OCI-LY1 (cell line): ENCODE measurements at regions not wholly inside any gene's neighbourhood (a gene's known extent, or its start where the extent isn't known, plus 50 kb on each side); places are given as distances from the start of the nearest gene placed in this dataset.
"Not testable (repeated sequence)": the region's sequence is repeated elsewhere in the genome, so short reads cannot be mapped to it uniquely, and the experiment has no call there.

Experiments used
- H2AFZ ChIP-seq: fragments of 200-600 bp; sonication (generic), shearing (Covaris generic); 2 replicates; pipeline ENCODE4 v1.6.0; 2014; ENCODE audit warnings: antibody characterized with exemption, mild to moderate bottlenecking, low read length
- H3F3A ChIP-seq: fragments of 200-600 bp; sonication (generic), shearing (Covaris generic); 2 replicates; pipeline ENCODE4 v1.6.0; 2014; ENCODE audit warnings: mild to moderate bottlenecking, antibody characterized with exemption, low read length, moderate library complexity; ENCODE audit not compliant: insufficient read depth
- H3K27ac ChIP-seq: fragments of 200-600 bp; sonication (generic); 2 replicates; pipeline ENCODE4 v1.5.1; 2014; ENCODE audit warnings: low read length, mixed run types, mild to moderate bottlenecking, low read depth; ENCODE audit not compliant: poor library complexity, severe bottlenecking
- H3K27me3 ChIP-seq: fragments of 200-600 bp; sonication (generic); 2 replicates; pipeline ENCODE4 v1.6.0; 2014; ENCODE audit warnings: antibody characterized with exemption, mild to moderate bottlenecking, low read length, moderate library complexity; ENCODE audit not compliant: insufficient read depth
- H3K36me3 ChIP-seq: fragments of 200-600 bp; sonication (generic); 2 replicates; pipeline ENCODE4 v1.6.1; 2014; ENCODE audit warnings: mild to moderate bottlenecking, antibody characterized with exemption, low read length, moderate library complexity, mixed read lengths; ENCODE audit not compliant: insufficient read depth
- H3K4me1 ChIP-seq: fragments of 200-600 bp; sonication (generic); 2 replicates; pipeline ENCODE4 v1.5.1; 2014; ENCODE audit warnings: mild to moderate bottlenecking, low read length, moderate library complexity; ENCODE audit not compliant: insufficient read depth, severe bottlenecking
- H3K4me2 ChIP-seq: fragments of 200-600 bp; sonication (generic), shearing (Covaris generic); 2 replicates; pipeline ENCODE4 v1.6.1; 2014; ENCODE audit warnings: low read length
- H3K4me3 ChIP-seq: fragments of 200-600 bp; sonication (generic); 2 replicates; pipeline ENCODE4 v1.5.1; 2014; ENCODE audit warnings: low read length, low read depth, mild to moderate bottlenecking, mixed read lengths; ENCODE audit not compliant: poor library complexity, severe bottlenecking
- H3K79me2 ChIP-seq: fragments of 200-600 bp; shearing (Covaris generic); 2 replicates; pipeline ENCODE4 v1.6.1; 2016; ENCODE audit warnings: mixed run types, low read length, mixed read lengths; ENCODE audit not compliant: insufficient read depth
- H3K9ac ChIP-seq: fragments of 200-600 bp; sonication (generic), shearing (Covaris generic); 2 replicates; pipeline ENCODE4 v1.6.1; 2014; ENCODE audit warnings: mild to moderate bottlenecking, low read length, mixed read lengths
- H3K9me2 ChIP-seq: fragments of 200-600 bp; sonication (generic), shearing (Covaris generic); 2 replicates; pipeline ENCODE4 v1.6.1; 2014; ENCODE audit warnings: low read depth, mild to moderate bottlenecking, low read length, mixed read lengths
- H3K9me3 ChIP-seq: fragments of 200-600 bp; shearing (Covaris generic); 2 replicates; pipeline ENCODE4 v1.6.1; 2014; ENCODE audit warnings: low read length, mixed read lengths
- H4K20me1 ChIP-seq: fragments of 200-600 bp; sonication (generic), shearing (Covaris generic); 2 replicates; pipeline ENCODE4 v1.6.0; 2016; ENCODE audit warnings: mild to moderate bottlenecking, low read length; ENCODE audit not compliant: insufficient read depth
- CTCF ChIP-seq: fragments of 200-600 bp; sonication (generic), shearing (Covaris generic); IDR thresholded peaks from 2 replicates; pipeline ENCODE4 v1.5.1; 2017; ENCODE audit warnings: mild to moderate bottlenecking, antibody characterized with exemption, low read length, moderate library complexity, mixed read lengths
- EZH2 ChIP-seq: fragments of 200-600 bp; sonication (generic), shearing (Covaris generic); IDR thresholded peaks from 2 replicates; pipeline ENCODE4 v1.8.0; 2017; ENCODE audit warnings: borderline replicate concordance, mixed run types, mild to moderate bottlenecking, antibody characterized with exemption, low read length, moderate library complexity, mixed read lengths

GRCh38 chr13:62115831-62116230 is 700.2 kb upstream of the PCDH20 start:
- Histone ChIP-seq H3K27ac (no peak overlapping the region), H4K20me1 (no peaks in the 10 kb centered on the region), H3K4me2 (no peak overlapping the region), H3K79me2 (no peaks in the 10 kb centered on the region), H3K9me2 (no peaks in the 10 kb centered on the region), H3K9ac (no peak overlapping the region), H3K36me3 (no peaks in the 10 kb centered on the region), H3K9me3 (no peaks in the 10 kb centered on the region), H3K27me3 (no peaks in the 10 kb centered on the region), H2AFZ (peak overlapping the region; percentile 49; the same call in 1 of the 2 replicates), H3K4me1 (peaks cover 29% of the 10 kb centered on the region), H3F3A (no peaks in the 10 kb centered on the region), H3K4me3 (no peak overlapping the region)
- no peak for TF ChIP-seq CTCF
- TF ChIP-seq EZH2: no peak

GRCh38 chr13:62113179-62113578 is 697.5 kb upstream of the PCDH20 start:
- no peak overlapping the region for H3K4me3 ChIP-seq
- H3K9me2 ChIP-seq: no peaks in the 10 kb centered on the region
- no peaks in the 10 kb centered on the region for H3K9me3 ChIP-seq
- H4K20me1 ChIP-seq: no peaks in the 10 kb centered on the region
- no peak overlapping the region for H3K27ac ChIP-seq
- peaks cover 2% of the 10 kb centered on the region for H3K4me1 ChIP-seq
- H2AFZ ChIP-seq: no peak overlapping the region
- no peaks in the 10 kb centered on the region for H3F3A ChIP-seq
- no peaks in the 10 kb centered on the region for H3K27me3 ChIP-seq
- H3K36me3 ChIP-seq: no peaks in the 10 kb centered on the region
- TF ChIP-seq EZH2: no peak
- no peak for TF ChIP-seq CTCF
- no peaks in the 10 kb centered on the region for H3K79me2 ChIP-seq
- no peak overlapping the region for H3K4me2 ChIP-seq
- H3K9ac ChIP-seq: no peak overlapping the region

GRCh38 chr13:62110079-62110478 is 694.4 kb upstream of the PCDH20 start:
- no peak overlapping the region for H2AFZ ChIP-seq

GRCh38 chr13:62104136-62104535 is 688.5 kb upstream of the PCDH20 start:
- not testable (repeated sequence) for H3K4me2 ChIP-seq, H2AFZ ChIP-seq, H3K27ac ChIP-seq, H3F3A ChIP-seq, H3K9me3 ChIP-seq, H3K9me2 ChIP-seq, H3K36me3 ChIP-seq, H3K79me2 ChIP-seq, H3K27me3 ChIP-seq, H3K4me3 ChIP-seq, H3K4me1 ChIP-seq, H4K20me1 ChIP-seq, H3K9ac ChIP-seq

More at GRCh38 chr13:62110079-62110478, 694.4 kb upstream of the PCDH20 start:
- no peak overlapping the region for H3K4me3 ChIP-seq
- TF ChIP-seq CTCF (no peak), EZH2 (no peak)
- H3K27ac ChIP-seq: no peak overlapping the region
- no peaks in the 10 kb centered on the region for H3K9me2 ChIP-seq
- no peaks in the 10 kb centered on the region for H4K20me1 ChIP-seq
- H3K27me3 ChIP-seq: no peaks in the 10 kb centered on the region
- H3F3A ChIP-seq: no peaks in the 10 kb centered on the region
- no peaks in the 10 kb centered on the region for H3K4me1 ChIP-seq
- H3K79me2 ChIP-seq: no peaks in the 10 kb centered on the region
- H3K9ac ChIP-seq: no peak overlapping the region
- no peak overlapping the region for H3K4me2 ChIP-seq
- no peaks in the 10 kb centered on the region for H3K9me3 ChIP-seq
- no peaks in the 10 kb centered on the region for H3K36me3 ChIP-seq
